PFSK-1 (cell line): ENCODE measurements at regions not wholly inside any gene's neighbourhood (a gene's known extent, or its start where the extent isn't known, plus 50 kb on each side); places are given as distances from the start of the nearest gene placed in this dataset.

Experiments used
- FOXP2 ChIP-seq: optimal IDR thresholded peaks from 2 replicates; pipeline ENCODE3; 2011; ENCODE audit warnings: borderline replicate concordance, control low read depth, inconsistent platforms; ENCODE audit not compliant: insufficient read depth; ENCODE audit errors: extremely low read length, extremely low read depth
- POLR2AphosphoS5 ChIP-seq: IDR thresholded peaks from 2 replicates; pipeline ENCODE4 v1.6.1; 2012; ENCODE audit warnings: low read depth, mild to moderate bottlenecking, control low read depth, low read length, moderate library complexity
- SIN3A ChIP-seq: IDR thresholded peaks from 2 replicates; pipeline ENCODE4 v1.6.1; 2012; ENCODE audit warnings: mild to moderate bottlenecking, low read length, moderate library complexity, borderline replicate concordance; ENCODE audit not compliant: insufficient read depth
- TAF1 ChIP-seq: IDR thresholded peaks from 2 replicates; pipeline ENCODE4 v1.6.1; 2012; ENCODE audit warnings: low read length, control low read depth, borderline replicate concordance; ENCODE audit not compliant: insufficient read depth
- TF ChIP-seq, protein P1 (sequence below), 2 experiments: IDR thresholded peaks; 2 replicates each; pipeline versions ENCODE4 v1.6.1 to v1.8.0; 2011 to 2012; ENCODE audit warnings: low read depth in 2 of 2, low read length in 2 of 2, control low read depth in 1 of 2, inconsistent platforms in 1 of 2, mild to moderate bottlenecking in 1 of 2, moderate library complexity in 1 of 2; ENCODE audit not compliant: insufficient read depth in 1 of 2

DNA sequence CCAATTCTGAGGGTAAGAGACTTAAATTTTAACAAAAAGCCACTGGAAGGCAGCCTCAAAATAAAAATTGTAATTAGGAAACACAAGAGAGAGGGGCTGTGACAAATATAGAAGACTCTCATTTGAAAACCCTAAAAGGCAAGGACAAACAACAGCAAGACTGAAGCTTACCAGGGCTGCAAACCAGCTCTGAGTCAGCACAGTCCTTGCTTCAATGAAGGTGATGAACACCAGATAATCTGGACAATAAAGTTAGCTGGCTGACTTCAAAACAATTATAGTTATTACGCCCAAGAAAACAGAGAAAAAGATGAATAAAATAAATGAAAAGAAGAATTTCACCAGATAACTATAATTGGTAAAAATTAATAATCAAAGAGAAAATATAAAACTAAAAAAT is 149.3 kb upstream of the NSMCE3 start:
- TF ChIP-seq SIN3A (no peak), TAF1 (no peak), FOXP2 (no peak), POLR2AphosphoS5 (no peak)
- TF ChIP-seq, protein P1, sequence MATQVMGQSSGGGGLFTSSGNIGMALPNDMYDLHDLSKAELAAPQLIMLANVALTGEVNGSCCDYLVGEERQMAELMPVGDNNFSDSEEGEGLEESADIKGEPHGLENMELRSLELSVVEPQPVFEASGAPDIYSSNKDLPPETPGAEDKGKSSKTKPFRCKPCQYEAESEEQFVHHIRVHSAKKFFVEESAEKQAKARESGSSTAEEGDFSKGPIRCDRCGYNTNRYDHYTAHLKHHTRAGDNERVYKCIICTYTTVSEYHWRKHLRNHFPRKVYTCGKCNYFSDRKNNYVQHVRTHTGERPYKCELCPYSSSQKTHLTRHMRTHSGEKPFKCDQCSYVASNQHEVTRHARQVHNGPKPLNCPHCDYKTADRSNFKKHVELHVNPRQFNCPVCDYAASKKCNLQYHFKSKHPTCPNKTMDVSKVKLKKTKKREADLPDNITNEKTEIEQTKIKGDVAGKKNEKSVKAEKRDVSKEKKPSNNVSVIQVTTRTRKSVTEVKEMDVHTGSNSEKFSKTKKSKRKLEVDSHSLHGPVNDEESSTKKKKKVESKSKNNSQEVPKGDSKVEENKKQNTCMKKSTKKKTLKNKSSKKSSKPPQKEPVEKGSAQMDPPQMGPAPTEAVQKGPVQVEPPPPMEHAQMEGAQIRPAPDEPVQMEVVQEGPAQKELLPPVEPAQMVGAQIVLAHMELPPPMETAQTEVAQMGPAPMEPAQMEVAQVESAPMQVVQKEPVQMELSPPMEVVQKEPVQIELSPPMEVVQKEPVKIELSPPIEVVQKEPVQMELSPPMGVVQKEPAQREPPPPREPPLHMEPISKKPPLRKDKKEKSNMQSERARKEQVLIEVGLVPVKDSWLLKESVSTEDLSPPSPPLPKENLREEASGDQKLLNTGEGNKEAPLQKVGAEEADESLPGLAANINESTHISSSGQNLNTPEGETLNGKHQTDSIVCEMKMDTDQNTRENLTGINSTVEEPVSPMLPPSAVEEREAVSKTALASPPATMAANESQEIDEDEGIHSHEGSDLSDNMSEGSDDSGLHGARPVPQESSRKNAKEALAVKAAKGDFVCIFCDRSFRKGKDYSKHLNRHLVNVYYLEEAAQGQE (IDR thresholded peaks at IDR 0.05; ENCODE audit: insufficient read depth in 1 of 2, low read depth in 2 of 2, low read length in 2 of 2): no peak

DNA sequence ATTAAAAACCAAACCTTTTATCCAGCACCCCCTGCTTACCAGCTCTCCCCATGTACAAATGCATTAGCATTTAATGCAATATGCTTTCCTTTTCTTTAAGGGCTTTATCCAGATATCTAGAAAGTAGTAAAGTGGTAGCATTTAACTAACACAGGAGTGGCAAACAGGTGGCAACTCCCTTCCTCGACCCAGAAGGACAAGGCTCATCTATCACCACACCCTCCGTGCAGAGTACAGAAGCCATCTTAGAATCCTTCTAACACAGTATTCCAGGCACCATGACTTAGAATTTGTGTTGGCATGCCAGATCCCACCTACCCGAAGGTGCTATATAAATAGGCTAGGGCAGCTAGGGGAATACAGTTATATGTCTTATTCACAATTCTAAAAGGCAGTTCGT is 148.6 kb upstream of the NSMCE3 start:
- TF ChIP-seq FOXP2: no peak
- TF ChIP-seq POLR2AphosphoS5: no peak
- TF ChIP-seq, protein P1 (IDR thresholded peaks at IDR 0.05; ENCODE audit: insufficient read depth in 1 of 2, low read depth in 2 of 2, low read length in 2 of 2): no peak
- TF ChIP-seq SIN3A: no peak
- TF ChIP-seq TAF1: no peak

DNA sequence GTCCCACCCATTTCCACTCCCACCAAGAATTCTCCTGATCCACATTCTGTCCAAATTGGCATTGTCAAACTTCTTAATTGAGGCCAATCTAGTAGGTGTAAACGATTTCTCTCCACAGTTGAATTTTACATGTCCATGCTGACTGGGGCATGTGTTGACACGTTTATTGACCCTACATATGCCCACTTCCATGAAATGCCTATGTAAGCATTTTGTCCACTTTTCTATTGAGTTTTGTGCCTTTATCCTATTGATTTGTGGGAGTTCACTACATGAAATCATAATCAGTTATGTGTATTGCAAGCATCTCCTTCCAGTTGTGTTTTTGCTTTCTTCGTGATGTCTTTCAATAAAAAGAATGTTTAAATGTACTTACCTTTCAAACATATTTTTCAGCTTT is 141.7 kb upstream of the NSMCE3 start:
- TF ChIP-seq POLR2AphosphoS5 (no peak), TAF1 (no peak), FOXP2 (no peak), SIN3A (no peak)
- TF ChIP-seq, protein P1 (IDR thresholded peaks at IDR 0.05; ENCODE audit: insufficient read depth in 1 of 2, low read depth in 2 of 2, low read length in 2 of 2): no peak

DNA sequence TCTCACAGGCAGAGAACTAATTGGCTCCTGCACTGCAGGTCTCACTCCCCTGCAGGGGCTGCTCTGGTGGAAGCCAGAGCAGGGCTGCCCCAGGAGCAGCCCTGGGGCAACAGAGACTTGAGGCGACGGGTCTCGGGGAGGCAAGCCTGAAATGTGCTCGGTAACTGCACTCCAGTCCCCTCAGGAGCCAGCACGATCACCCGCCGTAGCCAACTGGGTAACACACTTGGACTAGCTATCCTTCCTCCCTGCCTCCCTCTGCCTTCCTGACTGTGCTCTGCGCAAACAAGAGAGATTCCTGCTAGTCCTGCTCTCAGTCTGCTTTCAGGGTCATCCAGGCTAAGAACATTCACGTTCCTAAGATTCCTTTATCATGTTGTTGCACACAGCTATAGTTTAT is 140.7 kb upstream of the NSMCE3 start:
- TF ChIP-seq TAF1: no peak
- no peak for TF ChIP-seq SIN3A
- TF ChIP-seq, protein P1 (IDR thresholded peaks at IDR 0.05; ENCODE audit: insufficient read depth in 1 of 2, low read depth in 2 of 2, low read length in 2 of 2): no peak
- no peak for TF ChIP-seq FOXP2
- TF ChIP-seq POLR2AphosphoS5: no peak

DNA sequence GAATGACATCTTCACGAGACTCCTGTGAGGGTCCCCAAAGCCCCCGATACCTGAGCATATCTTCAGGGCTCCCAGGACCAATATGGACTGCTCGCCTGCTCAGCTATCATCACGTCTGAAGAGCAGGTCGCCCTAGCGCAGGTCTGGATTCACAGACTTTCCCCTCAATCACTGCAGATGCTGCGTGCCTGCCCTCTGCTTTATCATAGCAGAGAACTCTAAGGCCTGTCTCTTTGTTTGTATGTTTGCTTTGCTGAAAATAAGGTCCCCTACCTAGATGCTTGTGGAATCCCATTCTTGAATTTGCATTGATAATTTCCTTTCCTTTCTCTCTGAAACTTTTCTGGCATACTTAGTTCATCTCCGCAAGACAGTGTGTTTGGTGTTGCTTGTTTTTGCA is 140.3 kb upstream of the NSMCE3 start:
- TF ChIP-seq, protein P1 (IDR thresholded peaks at IDR 0.05; ENCODE audit: insufficient read depth in 1 of 2, low read depth in 2 of 2, low read length in 2 of 2): no peak
- no peak for TF ChIP-seq SIN3A
- no peak for TF ChIP-seq POLR2AphosphoS5
- TF ChIP-seq TAF1: no peak
- TF ChIP-seq FOXP2: no peak
